C4-2B (cell line): ENCODE measurements at regions not wholly inside any gene's neighbourhood (a gene's known extent, or its start where the extent isn't known, plus 50 kb on each side); places are given as distances from the start of the nearest gene placed in this dataset.

Source experiments
- H3K27ac ChIP-seq: fragments of 450-650 bp; 2 replicates; pipeline ENCODE4 v1.5.1; 2017
- ZFX ChIP-seq: fragments of 450-650 bp; IDR thresholded peaks from 2 replicates; pipeline ENCODE4 v1.6.1; 2017
- TF ChIP-seq, protein P1 (sequence below): fragments of 450-650 bp; conservative IDR thresholded peaks from 2 replicates; pipeline ENCODE4 v1.5.1; 2017; ENCODE audit warnings: mild to moderate bottlenecking

DNA sequence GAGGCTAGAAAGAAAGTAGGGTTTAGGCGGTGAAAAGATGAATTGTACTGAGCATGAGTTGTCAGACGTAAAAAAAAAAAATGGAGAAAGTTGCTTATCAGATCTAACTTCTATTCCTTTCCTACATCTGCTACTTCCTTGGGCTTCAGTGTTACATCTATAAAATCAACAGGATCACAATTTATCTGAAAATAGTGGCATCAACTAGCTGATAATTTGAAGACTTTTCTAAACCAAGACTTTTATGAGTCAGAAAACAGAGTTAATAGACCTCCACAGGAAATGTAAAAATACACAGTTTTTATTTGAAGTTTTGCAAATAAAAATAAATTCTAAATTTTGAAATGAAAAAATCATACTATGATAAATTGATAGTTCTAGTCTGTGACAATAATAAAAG lies 399.8 kb downstream of the GRB14 start:
- no peak for TF ChIP-seq ZFX
- TF ChIP-seq, protein P1, sequence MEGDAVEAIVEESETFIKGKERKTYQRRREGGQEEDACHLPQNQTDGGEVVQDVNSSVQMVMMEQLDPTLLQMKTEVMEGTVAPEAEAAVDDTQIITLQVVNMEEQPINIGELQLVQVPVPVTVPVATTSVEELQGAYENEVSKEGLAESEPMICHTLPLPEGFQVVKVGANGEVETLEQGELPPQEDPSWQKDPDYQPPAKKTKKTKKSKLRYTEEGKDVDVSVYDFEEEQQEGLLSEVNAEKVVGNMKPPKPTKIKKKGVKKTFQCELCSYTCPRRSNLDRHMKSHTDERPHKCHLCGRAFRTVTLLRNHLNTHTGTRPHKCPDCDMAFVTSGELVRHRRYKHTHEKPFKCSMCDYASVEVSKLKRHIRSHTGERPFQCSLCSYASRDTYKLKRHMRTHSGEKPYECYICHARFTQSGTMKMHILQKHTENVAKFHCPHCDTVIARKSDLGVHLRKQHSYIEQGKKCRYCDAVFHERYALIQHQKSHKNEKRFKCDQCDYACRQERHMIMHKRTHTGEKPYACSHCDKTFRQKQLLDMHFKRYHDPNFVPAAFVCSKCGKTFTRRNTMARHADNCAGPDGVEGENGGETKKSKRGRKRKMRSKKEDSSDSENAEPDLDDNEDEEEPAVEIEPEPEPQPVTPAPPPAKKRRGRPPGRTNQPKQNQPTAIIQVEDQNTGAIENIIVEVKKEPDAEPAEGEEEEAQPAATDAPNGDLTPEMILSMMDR = no peak
- H3K27ac ChIP-seq = no peak overlapping the region

DNA sequence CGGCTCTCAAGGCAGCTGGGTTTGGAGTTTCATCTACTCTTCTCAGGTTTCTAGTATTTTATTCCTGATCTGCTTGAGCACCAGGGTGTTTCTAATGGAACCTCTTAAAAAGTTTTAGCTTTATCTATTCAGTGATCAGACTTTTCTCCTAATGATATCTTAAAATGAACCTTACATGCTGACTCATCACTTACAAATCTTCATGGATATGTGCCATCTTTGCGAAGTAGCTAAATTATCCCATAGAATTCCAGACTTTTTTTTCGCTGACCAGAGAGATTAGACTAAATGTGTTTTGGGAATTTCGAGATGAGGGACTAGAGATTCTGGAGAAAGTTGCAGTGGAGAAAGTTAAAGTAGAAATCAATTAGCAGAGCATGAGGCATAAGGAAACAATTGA lies 401.0 kb downstream of the GRB14 start:
- no peak for TF ChIP-seq ZFX
- TF ChIP-seq, protein P1 = no peak
- H3K27ac ChIP-seq = no peak overlapping the region

DNA sequence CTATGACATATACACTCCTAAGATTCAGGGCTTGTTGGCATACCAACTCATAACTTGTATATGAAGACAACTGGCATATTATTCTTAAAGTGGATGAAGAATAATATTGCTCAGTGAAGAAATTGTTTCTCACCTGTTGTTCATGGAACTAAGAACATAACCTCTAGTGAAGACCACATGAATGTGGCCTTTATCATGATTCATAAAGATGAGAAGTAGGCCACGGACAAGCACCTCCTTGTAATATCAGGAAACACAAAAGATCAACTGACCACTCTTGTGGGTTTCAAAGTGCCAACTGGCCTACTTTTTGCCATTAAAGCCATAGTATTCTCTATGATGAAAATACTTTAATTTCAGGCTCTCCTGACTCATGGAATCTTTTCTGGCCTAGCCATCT lies 407.4 kb downstream of the GRB14 start:
- no peak overlapping the region for H3K27ac ChIP-seq

DNA sequence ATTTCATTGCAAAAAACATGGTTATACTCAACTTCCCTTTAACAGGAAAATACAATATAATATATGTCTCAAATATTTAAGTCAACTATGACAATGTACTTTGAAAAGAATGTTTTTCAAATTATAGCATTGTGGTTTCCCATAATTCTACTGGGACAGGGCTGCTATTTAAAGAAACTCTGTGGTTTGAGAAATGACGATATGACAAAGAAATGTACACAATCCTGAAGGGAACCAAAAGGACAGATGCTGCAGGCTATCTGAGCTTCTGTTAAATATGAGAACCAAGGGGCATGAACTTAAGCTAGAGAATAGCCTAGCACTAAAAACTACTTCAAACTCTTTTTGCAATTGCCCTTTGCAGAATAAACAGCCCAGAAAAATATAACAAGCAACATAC lies 415.9 kb downstream of the GRB14 start:
- TF ChIP-seq, protein P1 = no peak
- TF ChIP-seq ZFX = no peak
- H3K27ac ChIP-seq = no peak overlapping the region

More for the DNA sequence above, 407.4 kb downstream of the GRB14 start:
- TF ChIP-seq, protein P1 = no peak
- TF ChIP-seq ZFX = no peak

DNA sequence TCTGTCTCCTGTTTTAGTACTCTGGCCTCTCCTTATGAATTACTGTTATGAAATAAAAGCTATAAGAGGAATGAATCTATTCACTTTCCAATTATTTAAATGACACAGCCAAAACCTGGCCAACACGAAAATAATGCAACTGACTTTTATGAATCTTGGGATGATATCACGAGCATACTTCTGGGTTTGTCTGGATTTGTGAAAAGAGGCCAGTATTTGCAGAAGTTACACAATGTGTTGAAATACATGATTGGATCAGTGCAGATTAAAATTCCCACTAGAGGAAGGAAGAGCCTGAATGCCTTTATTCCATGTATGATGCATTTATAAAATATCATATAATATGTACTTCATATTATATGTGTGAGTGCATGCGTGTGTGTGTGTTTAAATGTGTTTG lies 418.2 kb downstream of the GRB14 start:
- no peak for TF ChIP-seq ZFX
- TF ChIP-seq, protein P1 = no peak

DNA sequence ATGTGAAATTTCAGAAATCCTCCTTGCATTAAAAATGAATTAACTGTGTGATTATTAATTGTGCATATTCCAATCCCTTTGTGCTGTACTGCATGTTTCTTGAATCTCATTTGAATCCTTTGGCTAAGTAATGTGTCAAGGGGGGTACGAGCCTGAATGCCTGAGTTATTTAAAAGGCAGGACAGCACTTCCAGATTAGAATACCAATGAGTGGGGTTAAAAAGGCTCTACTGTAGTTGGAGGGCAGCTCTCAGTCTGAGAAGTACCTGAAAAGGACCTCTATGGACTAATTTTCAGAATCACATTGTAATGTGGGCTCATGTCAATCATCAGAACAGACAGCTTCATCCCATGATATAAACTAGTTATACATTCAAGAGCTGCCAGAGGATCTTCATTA lies 423.0 kb downstream of the GRB14 start:
- no peak overlapping the region for H3K27ac ChIP-seq
- TF ChIP-seq, protein P1 = no peak
- TF ChIP-seq ZFX = no peak

More for the DNA sequence above, 418.2 kb downstream of the GRB14 start:
- H3K27ac ChIP-seq = no peak overlapping the region

DNA sequence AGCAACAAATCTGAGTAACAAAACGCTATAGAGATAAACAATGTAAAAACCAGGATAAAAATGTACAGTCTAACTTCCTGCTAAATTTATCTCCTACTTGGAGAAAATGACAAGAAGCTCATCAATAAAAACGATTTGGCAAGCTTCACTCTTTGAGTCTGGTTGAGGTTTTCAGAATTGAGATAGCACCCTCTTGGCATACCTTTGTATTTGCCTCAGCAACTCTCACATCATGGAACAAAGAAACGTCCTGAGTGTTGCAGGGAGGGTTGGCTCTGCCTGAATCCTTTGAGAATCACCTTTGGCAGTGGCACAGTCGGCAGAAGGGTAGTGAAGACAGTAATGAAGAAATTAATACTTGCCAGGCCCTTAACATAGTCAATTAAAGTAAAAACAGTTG lies 430.6 kb downstream of the GRB14 start:
- H3K27ac ChIP-seq = no peak overlapping the region
- TF ChIP-seq, protein P1 = no peak
- no peak for TF ChIP-seq ZFX
